Vagina (tissue), 2 donors: ENCODE measurements at regions not wholly inside any gene's neighbourhood (a gene's known extent, or its start where the extent isn't known, plus 50 kb on each side); places are given as distances from the start of the nearest gene placed in this dataset.

ENCODE experiments used
- DNase-seq, 2 donors: peaks; one replicate each; pipeline ENCODE4 v3.0.0-alpha.2; 2017; ENCODE audit errors: extremely low spot score in 2 of 2
- H3K27ac ChIP-seq: fragments of 200-600 bp; sonication (generic); one replicate; pipeline ENCODE4 v1.5.1; 2019
- H3K27me3 ChIP-seq: fragments of 200-600 bp; sonication (generic); one replicate; pipeline ENCODE4 v1.5.1; 2019
- H3K36me3 ChIP-seq, 2 donors: fragments of 200-600 bp; sonication (generic); one replicate each; pipeline ENCODE4 v1.5.1; 2017 to 2019
- H3K4me1 ChIP-seq: fragments of 200-600 bp; sonication (generic); one replicate; pipeline ENCODE4 v1.5.1; 2019
- H3K4me3 ChIP-seq, 2 donors: fragments of 200-600 bp; sonication (generic); 1 replicate in 1 of 2; 2 replicates in 1 of 2; pipeline ENCODE4 v1.5.1; 2016 to 2019
- H3K9me3 ChIP-seq: fragments of 200-600 bp; sonication (generic); one replicate; pipeline ENCODE4 v1.5.1; 2019
- POLR2A ChIP-seq, 2 donors: fragments of 450-650 bp; IDR thresholded peaks; one replicate each; pipeline ENCODE4 v1.6.1; 2017; ENCODE audit warnings: antibody characterized with exemption in 2 of 2, mild to moderate bottlenecking in 2 of 2, moderate library complexity in 2 of 2
- POLR2AphosphoS5 ChIP-seq, 2 donors: sonication (generic); formaldehyde crosslinking; IDR thresholded peaks; one replicate each; pipeline ENCODE4 v1.9.0; 2017; ENCODE audit warnings: antibody characterized with exemption in 2 of 2, mild to moderate bottlenecking in 2 of 2, low read depth in 1 of 2; ENCODE audit not compliant: insufficient read depth in 1 of 2
- intact Hi-C: fragments of 100-400 bp; cut with DNase I; formaldehyde crosslinking; loops from one replicate; pipeline ENCODE4 v1.15.1; 2023
- TF ChIP-seq, protein P1 (sequence below), 3 experiments: fragments of 450-650 bp in 2 of 3; fragments of 200-600 bp in 1 of 3; sonication (generic) in 1 of 3; IDR thresholded peaks; one replicate each; pipeline ENCODE4 v1.5.1; 2017 to 2019; ENCODE audit warnings: antibody characterized with exemption in 3 of 3, mild to moderate bottlenecking in 2 of 3, moderate library complexity in 2 of 3

DNA sequence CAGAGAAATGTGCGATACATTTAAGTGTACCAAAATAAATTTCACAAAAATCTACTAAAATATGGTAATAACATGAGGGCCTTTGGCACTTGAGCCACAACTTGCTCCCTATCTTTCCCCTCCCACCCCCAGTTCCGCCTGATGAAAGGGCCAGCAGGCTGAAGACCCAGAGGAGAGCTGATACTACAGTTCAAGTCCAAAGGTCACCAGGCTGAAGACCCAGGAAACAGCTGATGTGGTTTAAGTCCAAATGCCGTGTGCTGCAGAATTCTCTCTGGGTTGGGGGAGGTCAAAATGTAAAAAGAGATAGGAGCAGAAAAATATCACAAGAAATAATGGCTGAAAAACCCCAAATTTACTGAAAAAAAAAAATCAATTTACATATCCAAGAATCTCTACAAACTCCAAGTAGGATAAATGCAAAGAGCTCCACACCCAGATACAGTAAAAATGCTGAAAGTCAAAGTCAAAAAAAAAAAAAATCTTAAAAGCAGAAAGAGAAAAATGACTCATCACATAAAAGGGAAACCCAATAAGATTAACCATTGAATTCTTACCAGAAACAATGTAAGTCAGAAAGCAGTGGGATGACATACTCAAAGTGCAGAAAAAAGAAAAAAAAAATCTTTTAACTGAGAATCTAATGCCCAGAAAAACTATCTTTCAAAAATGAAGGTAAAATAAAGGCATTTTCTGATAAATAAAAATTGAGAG, 452.1 kb upstream of the ASIC2 start:
- Histone ChIP-seq H3K9me3 (no peaks in the 10 kb centered on the region), H3K27me3 (no peaks in the 10 kb centered on the region), H3K27ac (no peak overlapping the region), H3K4me1 (no peaks in the 10 kb centered on the region), H3K36me3 (no peaks in the 10 kb centered on the region), H3K4me3 (no peak overlapping the region)
- DNase-seq, result no peak
- intact Hi-C loops, result no loop called here
- no peak for TF ChIP-seq POLR2A (IDR thresholded peaks at IDR 0.05)
- TF ChIP-seq, protein P1, sequence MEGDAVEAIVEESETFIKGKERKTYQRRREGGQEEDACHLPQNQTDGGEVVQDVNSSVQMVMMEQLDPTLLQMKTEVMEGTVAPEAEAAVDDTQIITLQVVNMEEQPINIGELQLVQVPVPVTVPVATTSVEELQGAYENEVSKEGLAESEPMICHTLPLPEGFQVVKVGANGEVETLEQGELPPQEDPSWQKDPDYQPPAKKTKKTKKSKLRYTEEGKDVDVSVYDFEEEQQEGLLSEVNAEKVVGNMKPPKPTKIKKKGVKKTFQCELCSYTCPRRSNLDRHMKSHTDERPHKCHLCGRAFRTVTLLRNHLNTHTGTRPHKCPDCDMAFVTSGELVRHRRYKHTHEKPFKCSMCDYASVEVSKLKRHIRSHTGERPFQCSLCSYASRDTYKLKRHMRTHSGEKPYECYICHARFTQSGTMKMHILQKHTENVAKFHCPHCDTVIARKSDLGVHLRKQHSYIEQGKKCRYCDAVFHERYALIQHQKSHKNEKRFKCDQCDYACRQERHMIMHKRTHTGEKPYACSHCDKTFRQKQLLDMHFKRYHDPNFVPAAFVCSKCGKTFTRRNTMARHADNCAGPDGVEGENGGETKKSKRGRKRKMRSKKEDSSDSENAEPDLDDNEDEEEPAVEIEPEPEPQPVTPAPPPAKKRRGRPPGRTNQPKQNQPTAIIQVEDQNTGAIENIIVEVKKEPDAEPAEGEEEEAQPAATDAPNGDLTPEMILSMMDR (IDR thresholded peaks at IDR 0.05), result no peak
- no peak for TF ChIP-seq POLR2AphosphoS5 (IDR thresholded peaks at IDR 0.05; ENCODE audit: insufficient read depth in 1 of 2, low read depth in 1 of 2)

DNA sequence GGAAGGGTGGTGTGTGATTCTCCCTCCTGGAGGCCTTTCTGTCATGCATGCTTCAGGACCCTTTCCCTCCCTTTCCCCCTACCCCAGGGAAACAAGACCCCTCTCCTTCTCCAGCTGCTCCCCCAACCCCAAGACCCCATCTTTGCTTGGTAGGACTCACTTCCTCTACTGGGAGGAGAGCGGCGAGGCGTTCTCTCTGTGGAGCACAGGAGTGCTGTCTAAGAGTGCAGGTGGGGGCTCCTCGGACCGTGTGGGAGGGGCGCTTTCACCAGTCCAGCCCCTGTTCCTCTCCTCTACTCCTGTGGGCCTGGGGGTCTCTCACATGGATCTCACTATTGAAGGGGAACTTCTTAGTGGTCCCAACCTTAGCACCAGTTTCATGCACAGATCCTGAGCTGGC, 456.1 kb upstream of the ASIC2 start:
- H3K36me3 ChIP-seq, result no peaks in the 10 kb centered on the region
- H3K9me3 ChIP-seq, result no peaks in the 10 kb centered on the region
- intact Hi-C loops, result no loop called here
- no peaks in the 10 kb centered on the region for H3K4me1 ChIP-seq
- no peak overlapping the region for H3K27ac ChIP-seq
- no peak overlapping the region for H3K4me3 ChIP-seq
- no peaks in the 10 kb centered on the region for H3K27me3 ChIP-seq
- DNase-seq, result no peak
- TF ChIP-seq POLR2A (IDR thresholded peaks at IDR 0.05), result no peak
- TF ChIP-seq, protein P1 (IDR thresholded peaks at IDR 0.05), result no peak
- TF ChIP-seq POLR2AphosphoS5 (IDR thresholded peaks at IDR 0.05; ENCODE audit: insufficient read depth in 1 of 2, low read depth in 1 of 2), result no peak

DNA sequence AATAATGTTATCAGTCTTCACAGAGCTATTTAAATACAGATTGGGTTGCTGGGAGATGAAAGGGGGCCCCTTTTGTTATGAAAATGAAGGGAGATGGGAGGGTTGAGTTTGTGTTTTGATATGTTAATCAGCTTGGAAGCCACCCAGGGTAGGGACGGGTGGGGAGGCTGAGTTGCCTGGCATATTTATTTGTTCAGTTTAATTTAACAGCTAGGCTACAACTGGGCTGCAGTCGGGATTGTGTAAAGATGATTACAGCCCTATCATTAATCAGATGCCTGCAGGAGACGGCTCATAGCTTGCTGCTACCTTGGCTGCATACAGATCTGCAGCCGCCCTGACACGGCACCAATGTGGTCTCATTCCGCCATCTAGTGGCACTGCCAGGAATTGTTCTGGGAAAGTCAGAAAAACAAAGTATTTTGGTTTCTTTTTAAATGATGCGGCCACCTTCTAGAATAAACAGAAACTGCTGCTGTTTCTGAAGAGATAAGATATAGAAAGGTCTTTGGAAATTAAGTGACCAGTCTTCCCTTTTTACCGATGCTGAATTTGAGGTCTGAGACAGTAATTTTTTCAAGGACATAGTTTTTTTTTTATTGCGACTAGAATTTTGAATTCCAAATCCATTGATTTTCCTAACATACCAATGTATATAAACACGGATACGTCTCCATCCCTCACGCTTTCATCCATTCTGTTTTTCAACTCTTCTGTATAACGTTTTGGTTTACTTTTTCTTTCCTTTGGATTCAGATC, 458.0 kb upstream of the ASIC2 start:
- H3K9me3 ChIP-seq, result no peaks in the 10 kb centered on the region
- no peak overlapping the region for H3K27ac ChIP-seq
- TF ChIP-seq, protein P1 (IDR thresholded peaks at IDR 0.05), result peak; percentile 63 to 93 (median 81)
- TF ChIP-seq POLR2A (IDR thresholded peaks at IDR 0.05) (no peak), POLR2AphosphoS5 (IDR thresholded peaks at IDR 0.05; ENCODE audit: insufficient read depth in 1 of 2, low read depth in 1 of 2) (no peak)
- H3K4me3 ChIP-seq, result no peak overlapping the region
- H3K4me1 ChIP-seq, result no peaks in the 10 kb centered on the region
- no peaks in the 10 kb centered on the region for H3K36me3 ChIP-seq
- intact Hi-C loops, result no loop called here
- no peak for DNase-seq
- H3K27me3 ChIP-seq, result no peaks in the 10 kb centered on the region

DNA sequence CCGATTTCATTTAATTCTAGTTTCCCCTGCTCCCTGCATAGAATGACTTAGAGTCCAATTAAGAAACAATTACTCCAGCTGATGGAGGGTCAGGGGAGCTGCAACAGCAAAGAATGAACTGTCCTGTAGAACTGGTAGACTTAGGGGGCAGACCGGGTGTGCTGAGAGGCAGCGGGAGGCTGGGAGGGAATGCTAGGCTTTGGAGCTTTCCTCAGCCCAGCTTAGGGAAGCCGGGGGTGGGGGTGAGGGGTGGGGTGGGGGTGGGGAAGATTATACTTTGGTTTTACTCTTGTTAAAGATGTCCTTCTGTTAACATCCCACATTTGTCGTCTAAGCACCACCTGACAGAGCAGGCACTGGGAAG, 458.6 kb upstream of the ASIC2 start:
- Histone ChIP-seq H3K4me1 (no peaks in the 10 kb centered on the region), H3K36me3 (no peaks in the 10 kb centered on the region), H3K27me3 (no peaks in the 10 kb centered on the region), H3K4me3 (no peak overlapping the region), H3K27ac (no peak overlapping the region), H3K9me3 (no peaks in the 10 kb centered on the region)
- intact Hi-C loops, result no loop called here
- no peak for TF ChIP-seq POLR2AphosphoS5 (IDR thresholded peaks at IDR 0.05; ENCODE audit: insufficient read depth in 1 of 2, low read depth in 1 of 2)
- TF ChIP-seq, protein P1 (IDR thresholded peaks at IDR 0.05), result no peak
- DNase-seq, result no peak

DNA sequence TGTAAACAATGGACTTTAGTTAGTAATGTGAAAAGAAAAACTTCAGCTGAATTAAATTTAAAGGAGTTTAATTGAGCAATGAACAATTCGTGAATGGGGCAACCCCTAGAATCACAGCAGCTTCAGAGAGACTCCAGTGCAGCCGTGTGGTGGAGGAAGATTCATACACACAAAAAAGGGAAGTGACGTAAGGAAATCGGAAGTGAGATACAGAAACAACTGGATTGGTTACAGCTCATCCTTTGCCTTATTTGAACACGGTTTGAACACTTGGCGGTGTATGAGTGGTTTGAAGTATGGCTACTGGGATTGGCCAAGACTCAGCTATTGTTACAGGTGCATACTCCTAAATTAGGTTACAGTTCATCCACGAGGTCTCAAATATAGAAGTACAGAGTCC, 460.4 kb upstream of the ASIC2 start:
- no peaks in the 10 kb centered on the region for H3K36me3 ChIP-seq
- TF ChIP-seq POLR2AphosphoS5 (IDR thresholded peaks at IDR 0.05; ENCODE audit: insufficient read depth in 1 of 2, low read depth in 1 of 2) (no peak), POLR2A (IDR thresholded peaks at IDR 0.05) (no peak)
- TF ChIP-seq, protein P1 (IDR thresholded peaks at IDR 0.05), result no peak
- H3K27me3 ChIP-seq, result no peaks in the 10 kb centered on the region
- DNase-seq, result no peak
- H3K4me1 ChIP-seq, result no peaks in the 10 kb centered on the region
- H3K27ac ChIP-seq, result no peak overlapping the region
- H3K9me3 ChIP-seq, result no peaks in the 10 kb centered on the region
- intact Hi-C loops, result no loop called here
- no peak overlapping the region for H3K4me3 ChIP-seq
